GM23248 (cell line): ENCODE measurements at regions not wholly inside any gene's neighbourhood (a gene's known extent, or its start where the extent isn't known, plus 50 kb on each side); places are given as distances from the start of the nearest gene placed in this dataset.

Experiments used
- DNase-seq: peaks from one replicate; pipeline ENCODE4 v3.0.0-alpha.2; 2015
- H2AFZ ChIP-seq: fragments of 200-600 bp; sonication (generic); 2 replicates; pipeline ENCODE4 v1.6.1; 2016; ENCODE audit warnings: antibody characterized with exemption
- H3F3A ChIP-seq: fragments of 200-600 bp; sonication (generic); 2 replicates; pipeline ENCODE4 v1.6.1; 2016; ENCODE audit warnings: mild to moderate bottlenecking, antibody characterized with exemption, mixed run types; ENCODE audit not compliant: insufficient read depth
- H3K27ac ChIP-seq: fragments of 200-600 bp; sonication (generic); 2 replicates; pipeline ENCODE4 v1.5.1; 2016; ENCODE audit warnings: mild to moderate bottlenecking
- H3K27me3 ChIP-seq: fragments of 200-600 bp; sonication (generic); replicated peaks from 2 replicates; pipeline ENCODE4 v1.6.1; 2016; ENCODE audit warnings: mild to moderate bottlenecking; ENCODE audit not compliant: insufficient read depth
- H3K36me3 ChIP-seq: fragments of 200-600 bp; sonication (generic); 2 replicates; pipeline ENCODE4 v1.6.1; 2016; ENCODE audit warnings: low read depth, mild to moderate bottlenecking
- H3K4me1 ChIP-seq: fragments of 200-600 bp; sonication (generic); 2 replicates; pipeline ENCODE4 v1.6.1; 2016; ENCODE audit warnings: mild to moderate bottlenecking; ENCODE audit not compliant: insufficient read depth
- H3K4me2 ChIP-seq: fragments of 200-600 bp; sonication (generic); one replicate; pipeline ENCODE4 v1.6.1; 2016; ENCODE audit warnings: mild to moderate bottlenecking; ENCODE audit not compliant: unreplicated experiment
- H3K4me3 ChIP-seq: fragments of 200-600 bp; sonication (generic); 2 replicates; pipeline ENCODE4 v1.5.1; 2016; ENCODE audit warnings: mild to moderate bottlenecking
- H3K79me2 ChIP-seq: fragments of 200-600 bp; sonication (generic); 2 replicates; pipeline ENCODE4 v1.6.1; 2016; ENCODE audit warnings: mild to moderate bottlenecking; ENCODE audit not compliant: insufficient read depth
- H3K9ac ChIP-seq: fragments of 200-600 bp; sonication (generic); 2 replicates; pipeline ENCODE4 v1.6.1; 2016; ENCODE audit warnings: mild to moderate bottlenecking
- H3K9me2 ChIP-seq: fragments of 200-600 bp; sonication (generic); 2 replicates; pipeline ENCODE4 v1.6.1; 2016; ENCODE audit warnings: mixed run types, mild to moderate bottlenecking, moderate library complexity; ENCODE audit not compliant: insufficient read depth
- H3K9me3 ChIP-seq: fragments of 200-600 bp; sonication (generic); one replicate; pipeline ENCODE4 v1.6.1; 2017; ENCODE audit warnings: low read depth
- H4K20me1 ChIP-seq: fragments of 200-600 bp; sonication (generic); 2 replicates; pipeline ENCODE4 v1.6.0; 2016; ENCODE audit not compliant: insufficient read depth
- EZH2 ChIP-seq: fragments of 200-600 bp; sonication (generic); IDR thresholded peaks from 2 replicates; pipeline ENCODE4 v1.6.1; 2018; ENCODE audit warnings: antibody characterized with exemption, mild to moderate bottlenecking; ENCODE audit not compliant: insufficient read depth, poor library complexity, severe bottlenecking
- EZH2phosphoT487 ChIP-seq: fragments of 200-600 bp; sonication (generic); IDR thresholded peaks from 2 replicates; pipeline ENCODE4 v1.6.1; 2018; ENCODE audit warnings: antibody characterized with exemption, moderate library complexity, mild to moderate bottlenecking, low read depth; ENCODE audit not compliant: insufficient read depth
- WGBS, 2 experiments: methylation state at CpG; one replicate each; pipeline ENCODE4 v1.1.6; 2015 to 2017; ENCODE audit warnings: low lambda C conversion rate in 2 of 2, low coverage in 1 of 2; ENCODE audit errors: missing lambda C conversion rate in 2 of 2; 5-methylcytosine and 5-hydroxymethylcytosine counted together
- in situ Hi-C: fragments of 300-500 bp; cut with MboI; formaldehyde crosslinking; loops from 2 replicates; pipeline ENCODE4 v1.15.0; 2020

GRCh38 chr10:117601716-117602115 lies 59.2 kb downstream of the EMX2 start:
- Histone ChIP-seq H3K9me3 (no peaks in the 10 kb centered on the region), H3K79me2 (no peaks in the 10 kb centered on the region), H3K36me3 (no peaks in the 10 kb centered on the region), H3K4me2 (no peak overlapping the region), H3K27me3 (no peaks in the 10 kb centered on the region), H3K4me1 (peaks cover 12% of the 10 kb centered on the region), H3K9me2 (no peaks in the 10 kb centered on the region), H3F3A (no peaks in the 10 kb centered on the region), H3K9ac (no peak overlapping the region), H3K27ac (no peak overlapping the region), H4K20me1 (no peaks in the 10 kb centered on the region), H2AFZ (no peak overlapping the region), H3K4me3 (no peak overlapping the region)
- TF ChIP-seq EZH2phosphoT487 = no peak
- no peak for TF ChIP-seq EZH2
- WGBS, 2 experiments = 92 to 100% methylated on average over 1 of the region's 1 CpG
- in situ Hi-C loops = no loop called here
- DNase-seq = no peak

DNA sequence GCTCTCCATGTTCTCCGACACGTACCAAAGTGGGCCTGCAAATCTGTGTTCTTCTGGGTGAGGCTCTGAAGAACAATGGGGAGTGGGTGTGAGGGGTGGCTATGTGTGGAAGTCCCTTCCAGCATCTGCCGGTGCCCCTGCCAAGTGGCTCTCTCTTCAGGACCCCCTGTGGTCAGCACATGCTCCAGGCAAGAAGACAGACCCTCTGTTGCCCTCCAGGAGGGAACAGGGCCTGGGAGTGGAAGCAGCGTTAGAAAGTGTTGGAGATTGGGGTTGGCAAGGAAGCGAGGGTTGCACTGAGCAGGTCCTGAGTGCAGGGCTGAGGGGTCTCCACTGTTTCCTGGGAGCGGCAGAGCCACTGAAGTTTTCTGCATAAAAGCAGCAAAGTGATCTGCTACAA lies 60.5 kb downstream of the EMX2 start:
- Histone ChIP-seq H3K4me1 (no peaks in the 10 kb centered on the region), H3K9me3 (no peaks in the 10 kb centered on the region), H3K4me3 (no peak overlapping the region), H3K9ac (no peak overlapping the region), H3K27me3 (no peaks in the 10 kb centered on the region), H4K20me1 (no peaks in the 10 kb centered on the region), H3K9me2 (no peaks in the 10 kb centered on the region), H3F3A (no peaks in the 10 kb centered on the region), H2AFZ (no peak overlapping the region), H3K27ac (no peak overlapping the region), H3K79me2 (no peaks in the 10 kb centered on the region), H3K4me2 (no peak overlapping the region), H3K36me3 (no peaks in the 10 kb centered on the region)
- TF ChIP-seq EZH2 = no peak
- no peak for TF ChIP-seq EZH2phosphoT487
- WGBS, 2 experiments = 82 to 86% methylated on average over 6 of the region's 6 CpGs
- no peak for DNase-seq
- in situ Hi-C loops = no loop called here

DNA sequence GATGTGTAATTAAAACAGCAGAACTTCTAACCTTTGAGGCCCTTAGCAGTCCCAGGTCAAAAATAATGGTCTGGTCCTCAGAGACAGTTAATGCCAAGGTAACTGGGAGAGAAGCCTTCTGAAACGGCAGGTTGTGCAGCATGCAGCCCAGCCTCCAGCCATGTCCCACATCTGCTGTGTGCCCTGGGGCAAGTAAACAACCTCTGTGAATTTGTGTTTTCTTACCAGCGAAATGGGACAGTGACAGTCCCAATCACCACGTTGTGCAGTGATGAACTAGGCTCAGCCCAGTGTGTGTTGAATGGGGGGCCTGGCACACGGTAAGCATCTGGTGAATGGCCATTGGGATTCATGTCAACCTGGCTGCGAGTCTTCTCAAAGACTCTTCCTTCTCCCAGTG lies 61.2 kb downstream of the EMX2 start:
- Histone ChIP-seq H3K4me2 (no peak overlapping the region), H3K27ac (no peak overlapping the region), H2AFZ (no peak overlapping the region), H3K27me3 (no peaks in the 10 kb centered on the region), H3K79me2 (no peaks in the 10 kb centered on the region), H3K9me3 (no peaks in the 10 kb centered on the region), H3K36me3 (no peaks in the 10 kb centered on the region), H3K9me2 (no peaks in the 10 kb centered on the region), H3K4me1 (peaks cover 5% of the 10 kb centered on the region), H3K9ac (no peak overlapping the region), H3K4me3 (no peak overlapping the region), H4K20me1 (no peaks in the 10 kb centered on the region), H3F3A (peaks cover 4% of the 10 kb centered on the region; the same call in 1 of the 2 replicates)
- no peak for TF ChIP-seq EZH2
- no peak for TF ChIP-seq EZH2phosphoT487
- WGBS, 2 experiments = 77 to 82% methylated on average over 5 of the region's 5 CpGs
- in situ Hi-C loops = no loop called here
- no peak for DNase-seq

GRCh38 chr10:117609095-117609795 lies 66.7 kb downstream of the EMX2 start:
- Histone ChIP-seq H3K4me1 (peaks cover 21% of the 10 kb centered on the region), H3F3A (peaks cover 22% of the 10 kb centered on the region), H3K79me2 (no peaks in the 10 kb centered on the region), H3K9me3 (no peaks in the 10 kb centered on the region), H3K4me3 (peak overlapping the region; percentile 56), H4K20me1 (no peaks in the 10 kb centered on the region), H3K4me2 (peak overlapping the region; percentile 81), H3K27ac (peak overlapping the region; percentile 94), H3K36me3 (no peaks in the 10 kb centered on the region), H3K9ac (peak overlapping the region; percentile 78), H3K9me2 (no peaks in the 10 kb centered on the region), H2AFZ (peak overlapping the region; percentile 52), H3K27me3 (no peaks in the 10 kb centered on the region)
- WGBS, 2 experiments = 0% methylated on average over 4 of the region's 4 CpGs
- in situ Hi-C loops = no loop called here
- peak; percentile 96 for DNase-seq
- no peak for TF ChIP-seq EZH2
- TF ChIP-seq EZH2phosphoT487 = no peak
